Fibroblast of lung (primary cell): ENCODE measurements at regions not wholly inside any gene's neighbourhood (a gene's known extent, or its start where the extent isn't known, plus 50 kb on each side); places are given as distances from the start of the nearest gene placed in this dataset.
"Not testable (repeated sequence)": the region's sequence is repeated elsewhere in the genome, so short reads cannot be mapped to it uniquely, and the experiment has no call there.

ENCODE experiments used
- CTCF ChIP-seq, 2 donors: IDR thresholded peaks in 1 of 2; conservative IDR thresholded peaks in 1 of 2; 1 replicate in 1 of 2; 2 replicates in 1 of 2; pipeline ENCODE4 v1.5.1; 2011 to 2012; ENCODE audit warnings: low read length in 2 of 2, control low read depth in 1 of 2, inconsistent platforms in 1 of 2, low read depth in 1 of 2, mild to moderate bottlenecking in 1 of 2
- EZH2 ChIP-seq: IDR thresholded peaks from 2 replicates; pipeline ENCODE4 v1.5.1; 2012; ENCODE audit warnings: low read length, control low read depth, mild to moderate bottlenecking; ENCODE audit errors: missing control alignments

- not testable (repeated sequence) for TF ChIP-seq CTCF (conservative IDR thresholded peaks at IDR 0.05 in 1 of 2, IDR thresholded peaks at IDR 0.05 in 1 of 2; ENCODE audit: low read depth in 1 of 2, low read length in 2 of 2); EZH2
Measured at GRCh38 chr4:3939954-3940591, 173.9 kb downstream of the ADRA2C start.
